GM18951 (cell line): ENCODE measurements at regions not wholly inside any gene's neighbourhood (a gene's known extent, or its start where the extent isn't known, plus 50 kb on each side); places are given as distances from the start of the nearest gene placed in this dataset.

Experiments
- POLR2A ChIP-seq: IDR thresholded peaks from 4 replicates; pipeline ENCODE4 v1.6.1; 2011; ENCODE audit warnings: mild to moderate bottlenecking; ENCODE audit not compliant: insufficient read length, insufficient read depth; ENCODE audit errors: extremely low read depth
- in situ Hi-C: fragments of 300-500 bp; cut with MboI; formaldehyde crosslinking; loops from one replicate; pipeline ENCODE4 v1.12.0; 2022; ENCODE audit warnings: low sequenced_read_pairs, mixed read lengths, inconsistent platforms; ENCODE audit not compliant: unreplicated experiment

GRCh38 chr6:71420095-71420692 is 131.6 kb downstream of the OGFRL1 start:
- in situ Hi-C loops, result no loop called here
- no peak for TF ChIP-seq POLR2A

DNA sequence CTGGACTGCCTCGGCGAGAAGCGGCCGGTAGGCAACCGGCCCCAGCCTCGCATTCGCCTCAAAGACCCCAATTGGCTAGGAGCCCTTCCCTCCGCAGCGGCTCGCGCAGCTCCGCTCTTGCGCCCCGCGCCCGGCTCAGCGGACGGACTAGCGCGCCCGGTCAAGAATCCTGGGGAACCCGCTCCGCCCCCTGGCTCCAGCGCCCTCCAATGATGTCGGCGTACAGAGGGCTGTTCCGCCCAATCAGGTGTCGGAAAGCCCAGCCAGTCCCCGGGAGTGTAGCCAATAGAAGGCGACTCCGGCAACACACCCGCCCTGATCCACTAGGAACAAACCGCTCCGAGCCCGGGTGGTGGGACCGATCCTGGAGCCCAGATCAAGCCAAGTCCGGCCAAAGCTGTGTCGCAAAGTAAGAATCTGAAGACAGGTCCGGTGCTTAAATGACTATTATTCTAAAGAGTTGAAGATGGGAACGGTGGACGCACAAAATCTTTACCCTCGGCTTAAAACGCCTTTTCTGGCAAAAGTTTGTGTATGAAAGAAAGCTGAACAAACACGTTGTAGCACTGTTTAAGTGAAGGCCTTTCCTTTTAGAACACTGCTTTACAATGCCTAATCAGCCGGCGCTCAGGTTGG is 132.2 kb downstream of the OGFRL1 start:
- in situ Hi-C loops, result no loop called here
- TF ChIP-seq POLR2A, result no peak

GRCh38 chr6:71421611-71422010 is 133.0 kb downstream of the OGFRL1 start:
- no peak for TF ChIP-seq POLR2A
- in situ Hi-C loops, result no loop called here

- in situ Hi-C loops, result no loop called here
- no peak for TF ChIP-seq POLR2A
Observed at GRCh38 chr6:71430018-71430417, 141.4 kb downstream of the OGFRL1 start.

DNA sequence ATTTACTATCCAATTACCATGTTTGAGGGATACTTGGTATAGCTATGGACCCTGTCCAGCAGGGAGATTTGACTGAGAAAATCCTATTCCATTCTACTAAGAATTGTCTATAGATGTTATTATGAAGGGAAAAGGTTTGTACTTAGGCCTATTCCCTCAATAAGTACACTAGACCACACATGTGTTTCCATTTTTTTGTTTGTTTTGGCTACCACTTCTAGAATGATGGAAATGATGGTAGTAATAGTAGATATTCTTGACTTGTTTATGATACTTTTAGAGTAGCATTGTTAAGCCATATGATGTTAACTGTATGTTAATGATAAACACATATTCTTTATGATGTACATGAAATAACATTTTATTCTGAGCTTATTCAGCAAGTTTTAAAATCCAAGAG is 144.8 kb downstream of the OGFRL1 start:
- no peak for TF ChIP-seq POLR2A
- in situ Hi-C loops, result no loop called here

DNA sequence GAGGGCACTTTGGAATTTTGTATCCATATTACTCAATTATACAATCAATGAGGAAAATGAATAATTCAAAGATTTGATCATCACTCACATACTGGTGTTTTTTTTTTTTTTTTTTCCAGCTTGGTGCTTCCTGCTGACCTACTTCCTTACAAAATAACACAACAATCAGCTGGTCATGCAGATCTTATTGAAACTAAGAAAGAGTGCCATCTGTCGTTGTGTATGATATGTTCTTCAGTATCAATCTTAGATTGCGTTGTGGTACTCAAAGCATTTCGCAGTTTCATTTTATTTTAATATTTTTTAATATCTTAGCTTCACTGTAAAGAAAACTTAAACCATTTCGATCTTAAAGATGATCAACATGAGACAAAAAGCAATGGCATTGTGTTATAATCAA is 155.6 kb downstream of the OGFRL1 start:
- TF ChIP-seq POLR2A, result no peak
- in situ Hi-C loops, result no loop called here

DNA sequence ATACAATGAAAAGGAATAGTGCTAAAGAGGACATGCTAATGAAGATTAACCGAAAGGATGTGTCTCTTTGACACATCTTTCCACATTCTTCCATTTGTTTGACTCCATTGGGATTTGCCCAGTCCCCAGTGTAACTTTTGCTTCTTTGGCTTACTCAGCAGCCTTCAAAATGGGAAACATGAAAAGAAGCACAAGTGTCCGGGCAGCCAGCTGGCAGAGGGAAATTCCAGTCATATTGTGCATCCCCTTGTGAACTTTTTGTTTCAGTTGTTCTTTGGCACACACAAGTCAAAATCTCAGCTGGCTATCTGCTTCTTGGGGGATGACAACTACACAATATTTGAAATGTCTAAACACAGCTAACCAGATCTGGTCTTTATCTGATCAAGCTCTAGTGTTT is 157.4 kb downstream of the OGFRL1 start:
- TF ChIP-seq POLR2A, result no peak
- in situ Hi-C loops, result no loop called here

GRCh38 chr6:71446470-71446869 is 157.9 kb downstream of the OGFRL1 start:
- TF ChIP-seq POLR2A, result no peak
- in situ Hi-C loops, result no loop called here

DNA sequence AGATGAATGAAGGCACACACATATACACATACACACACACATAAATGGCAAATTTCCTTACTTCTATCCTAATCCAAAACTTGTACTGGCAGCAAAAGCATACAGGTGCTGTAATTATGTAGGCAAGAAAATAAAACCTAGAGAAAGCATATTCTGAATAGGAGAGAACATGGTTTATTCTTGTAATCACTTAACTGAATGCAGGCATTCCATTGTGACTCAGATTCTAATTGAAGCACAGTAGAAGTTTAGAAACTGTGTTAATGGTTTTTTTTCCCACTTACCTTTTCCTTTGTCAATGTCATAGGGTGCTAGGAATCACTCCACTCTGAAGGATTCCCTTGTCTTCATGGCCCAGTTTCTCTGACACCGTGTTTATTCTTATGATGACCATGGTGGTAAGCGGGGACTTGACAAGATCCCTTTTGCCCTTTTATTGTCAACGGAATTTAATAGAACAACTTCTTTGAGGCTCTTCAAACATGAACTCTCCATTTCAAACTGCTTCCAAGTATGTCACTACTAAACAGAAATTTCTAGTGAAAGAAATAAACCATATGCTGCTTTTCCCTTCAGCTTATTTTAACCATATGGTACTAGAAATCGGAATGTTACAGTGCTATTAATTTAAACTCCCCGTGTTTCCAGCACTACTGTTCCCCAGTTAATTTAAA is 164.2 kb downstream of the OGFRL1 start:
- in situ Hi-C loops, result no loop called here
- TF ChIP-seq POLR2A, result no peak

GRCh38 chr6:71453371-71453706 is 164.7 kb downstream of the OGFRL1 start:
- in situ Hi-C loops, result no loop called here
- TF ChIP-seq POLR2A, result no peak

GRCh38 chr6:71454056-71454455 is 165.4 kb downstream of the OGFRL1 start:
- in situ Hi-C loops, result no loop called here
- TF ChIP-seq POLR2A, result no peak

DNA sequence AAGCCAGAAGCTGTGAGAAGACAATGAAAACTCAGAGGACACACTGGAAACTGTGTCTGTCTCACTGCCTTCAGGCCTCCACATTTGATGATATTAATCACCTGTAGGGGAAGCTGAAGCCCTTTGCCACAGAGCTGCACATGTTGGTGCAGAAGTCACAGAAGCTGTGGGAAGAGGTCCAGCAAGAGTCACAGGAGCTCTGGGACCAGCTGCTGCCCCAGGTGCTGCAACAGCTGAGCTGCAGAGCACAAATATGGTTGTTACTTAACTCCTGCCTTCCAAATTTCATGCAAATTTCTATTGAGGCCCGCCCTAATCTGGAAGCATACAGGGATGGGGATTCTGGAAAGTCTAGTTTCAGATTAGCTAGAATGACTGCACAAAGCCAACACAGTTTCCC is 169.3 kb downstream of the OGFRL1 start:
- in situ Hi-C loops, result no loop called here
- TF ChIP-seq POLR2A, result no peak

DNA sequence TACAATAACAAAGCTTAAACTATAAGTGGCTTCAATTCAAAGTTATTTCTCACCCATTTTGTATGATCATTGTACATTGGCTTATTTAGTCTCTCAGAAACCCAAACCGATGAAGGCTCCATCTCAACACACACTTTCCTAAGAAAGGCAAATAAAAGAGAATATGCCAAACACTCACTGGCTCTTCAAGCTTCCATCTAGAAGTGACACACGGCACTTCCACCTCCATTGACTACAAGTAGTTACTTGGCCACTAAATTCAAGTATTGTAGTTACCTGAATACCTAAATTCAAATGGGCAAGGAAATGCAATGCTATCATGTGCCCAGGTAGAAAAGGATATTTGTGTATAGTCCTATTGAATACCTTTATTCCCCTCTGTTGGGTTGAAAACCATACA is 170.6 kb downstream of the OGFRL1 start:
- in situ Hi-C loops, result no loop called here
- no peak for TF ChIP-seq POLR2A

- no peak for TF ChIP-seq POLR2A
- in situ Hi-C loops, result no loop called here
Observed at GRCh38 chr6:71460933-71461332, 172.3 kb downstream of the OGFRL1 start.
